HCT116 (cell line): ENCODE measurements at regions not wholly inside any gene's neighbourhood (a gene's known extent, or its start where the extent isn't known, plus 50 kb on each side); places are given as distances from the start of the nearest gene placed in this dataset.

Source experiments
- ATAC-seq: fragments of 200-7000 bp; cut with Tn5 transposase; 2 replicates; pipeline ENCODE4 v1.9.1; 2020; ENCODE audit warnings: mild to moderate bottlenecking, moderate library complexity
- BruUV-seq: library from RNA; stranded (reverse); fragments of 400-500 nt; replicated peaks from 2 replicates; lab custom pipeline; 2021; lab: Mats Ljungman, UMichigan
- CTCF ChIA-PET: fragments of 300-600 bp; sonication (Branson Sonifier 250); formaldehyde crosslinking; loops from one replicate; lab custom pipeline; 2021; ENCODE audit warnings: antibody characterized with exemption; lab: Charles Lee
- POLR2A ChIA-PET: fragments of 300-600, 350-600 bp; sonication (Branson Sonifier 250); formaldehyde crosslinking; loops from one replicate; lab custom pipeline; 2021; ENCODE audit warnings: antibody characterized with exemption; lab: Charles Lee
- RAD21 ChIA-PET, 2 experiments: fragments of 300-600 bp; sonication (Branson Sonifier 250); formaldehyde crosslinking; loops; one replicate each; lab custom pipeline; 2023; ENCODE audit warnings: low total read pairs in 2 of 2; ENCODE audit not compliant: uncharacterized antibody in 2 of 2, unreplicated experiment in 2 of 2, low non-redundant PET in 1 of 2; lab: Charles Lee
- DNase-seq: peaks from one replicate; pipeline ENCODE4 v3.0.0-alpha.2; 2010; ENCODE audit warnings: low read depth, low spot score
- H2AFZ ChIP-seq: fragments of 200-600 bp; shearing (Covaris generic), sonication (generic); 2 replicates; pipeline ENCODE4 v1.6.1; 2017; ENCODE audit warnings: low read depth, mixed run types, mixed read lengths, antibody characterized with exemption, low read length; ENCODE audit not compliant: poor library complexity, severe bottlenecking
- H3K27ac ChIP-seq: 2 replicates; pipeline ENCODE4 v1.5.1; 2012; ENCODE audit warnings: low read depth, low read length
- H3K27me3 ChIP-seq: fragments of 200-600 bp; sonication (generic); 2 replicates; pipeline ENCODE4 v1.6.1; 2016; ENCODE audit warnings: mixed run types, low read length, mixed read lengths; ENCODE audit not compliant: insufficient read depth
- H3K36me3 ChIP-seq, 2 experiments: fragments of 200-500 bp in 1 of 2; fragments of 200-600 bp in 1 of 2; sonication (Bioruptor generic) in 1 of 2; sonication (generic) in 1 of 2; 2 replicates each; pipeline versions ENCODE4 v1.5.1 to v1.6.1; 2014 to 2016; ENCODE audit warnings: low read length in 2 of 2, inconsistent platforms in 1 of 2, mixed read lengths in 1 of 2, mixed run types in 1 of 2; ENCODE audit not compliant: insufficient read depth in 2 of 2, control insufficient read depth in 1 of 2
- H3K4me1 ChIP-seq, 2 experiments: fragments of 200-600 bp in 1 of 2; sonication (generic) in 1 of 2; 2 replicates each; pipeline versions ENCODE4 v1.5.1 to v1.6.1; 2012 to 2017; ENCODE audit warnings: low read length in 2 of 2, inconsistent platforms in 1 of 2, mild to moderate bottlenecking in 1 of 2, mixed read lengths in 1 of 2, mixed run types in 1 of 2, moderate library complexity in 1 of 2; ENCODE audit not compliant: insufficient read depth in 2 of 2, control insufficient read depth in 1 of 2
- H3K4me2 ChIP-seq: fragments of 200-600 bp; sonication (generic); 2 replicates; pipeline ENCODE4 v1.6.1; 2017; ENCODE audit warnings: mixed run types, low read length, mixed read lengths
- H3K4me3 ChIP-seq, 2 experiments: fragments of 200-600 bp in 1 of 2; sonication (generic) in 1 of 2; replicated peaks in 1 of 2; 2 replicates each; pipeline ENCODE4 v1.5.1; 2011 to 2016; ENCODE audit warnings: low read length in 2 of 2, control low read depth in 1 of 2, low read depth in 1 of 2, mild to moderate bottlenecking in 1 of 2, mixed read lengths in 1 of 2, mixed run types in 1 of 2
- H3K79me2 ChIP-seq: fragments of 200-600 bp; sonication (generic); 2 replicates; pipeline ENCODE4 v1.6.1; 2017; ENCODE audit warnings: mild to moderate bottlenecking, mixed run types, low read length, moderate library complexity, mixed read lengths; ENCODE audit not compliant: insufficient read depth
- H3K9ac ChIP-seq: fragments of 200-600 bp; sonication (generic); 2 replicates; pipeline ENCODE4 v1.6.1; 2016; ENCODE audit warnings: low read length, mixed read lengths
- H3K9me2 ChIP-seq: fragments of 200-600 bp; sonication (generic), shearing (Covaris generic); 2 replicates; pipeline ENCODE4 v1.6.1; 2017; ENCODE audit warnings: mixed run types, mild to moderate bottlenecking, moderate library complexity; ENCODE audit not compliant: insufficient read depth
- H3K9me3 ChIP-seq, 2 experiments: fragments of 200-500 bp in 1 of 2; fragments of 200-600 bp in 1 of 2; sonication (Bioruptor generic) in 1 of 2; sonication (generic) in 1 of 2; 2 replicates each; pipeline ENCODE4 v1.6.1; 2014 to 2017; ENCODE audit warnings: low read length in 2 of 2, mixed read lengths in 2 of 2, inconsistent platforms in 1 of 2, low read depth in 1 of 2, mild to moderate bottlenecking in 1 of 2, mixed run types in 1 of 2, moderate library complexity in 1 of 2; ENCODE audit not compliant: control insufficient read depth in 1 of 2, insufficient read depth in 1 of 2
- H4K20me1 ChIP-seq: fragments of 200-600 bp; sonication (generic), shearing (Covaris generic); 2 replicates; pipeline ENCODE4 v1.6.1; 2017; ENCODE audit warnings: mixed run types, mild to moderate bottlenecking, moderate library complexity; ENCODE audit not compliant: insufficient read depth
- CBX3 ChIP-seq: IDR thresholded peaks from 2 replicates; pipeline ENCODE4 v1.6.1; 2012; ENCODE audit warnings: low read depth
- CEBPB ChIP-seq: IDR thresholded peaks from 2 replicates; pipeline ENCODE4 v1.6.1; 2012; ENCODE audit warnings: low read depth
- EGR1 ChIP-seq: IDR thresholded peaks from 2 replicates; pipeline ENCODE4 v1.6.1; 2012; ENCODE audit warnings: low read depth
- EZH2phosphoT487 ChIP-seq: fragments of 200-600 bp; IDR thresholded peaks from 2 replicates; pipeline ENCODE4 v1.6.1; 2018; ENCODE audit warnings: antibody characterized with exemption, borderline replicate concordance
- JUND ChIP-seq: IDR thresholded peaks from 2 replicates; pipeline ENCODE4 v1.6.1; 2012
- POLR2A ChIP-seq: IDR thresholded peaks from 2 replicates; pipeline ENCODE4 v1.7.0; 2011; ENCODE audit warnings: borderline replicate concordance; ENCODE audit not compliant: insufficient read depth, insufficient read length; ENCODE audit errors: extremely low read depth
- RAD21 ChIP-seq: IDR thresholded peaks from 2 replicates; pipeline ENCODE4 v1.6.1; 2012; ENCODE audit warnings: low read depth, mild to moderate bottlenecking
- ZBTB33 ChIP-seq: IDR thresholded peaks from 2 replicates; pipeline ENCODE4 v1.6.1; 2011; ENCODE audit warnings: mild to moderate bottlenecking, low read length, moderate library complexity; ENCODE audit not compliant: insufficient replicate concordance; ENCODE audit errors: extremely low read depth
- ZFX ChIP-seq: fragments of 450-650 bp; IDR thresholded peaks from 2 replicates; pipeline ENCODE4 v1.6.1; 2017
- ZNF274 ChIP-seq: fragments of 200-500 bp; sonication (Bioruptor generic); IDR thresholded peaks from 2 replicates; pipeline ENCODE4 v1.6.1; 2014; ENCODE audit warnings: mild to moderate bottlenecking, low read depth, low read length, inconsistent platforms
- intact Hi-C: fragments of 100-400 bp; cut with micrococcal nuclease; formaldehyde crosslinking; loops from 2 replicates; pipeline ENCODE4 v1.10.0; 2022

GRCh38 chr9:78559449-78559885, 262.5 kb downstream of the PSAT1 start:
- ATAC-seq (no peak), DNase-seq (no peak)
- intact Hi-C loops = no loop called here
- RAD21 ChIA-PET = no interaction called here
- no peak overlapping the region for H3K27ac ChIP-seq
- POLR2A ChIA-PET = no interaction called here
- H3K4me3 ChIP-seq = no peak overlapping the region
- H3K79me2 ChIP-seq = no peaks in the 10 kb centered on the region
- H3K9ac ChIP-seq = no peak overlapping the region
- 0 out of 2 replicates have a peak, but pooled peaks cover 4% of the 10 kb centered on the region for H3K27me3 ChIP-seq
- TF ChIP-seq JUND = no peak
- no peak for TF ChIP-seq ZNF274
- TF ChIP-seq CEBPB = no peak
- no peaks in the 10 kb centered on the region for H3K4me1 ChIP-seq
- H3K4me2 ChIP-seq = no peak overlapping the region
- H4K20me1 ChIP-seq = no peaks in the 10 kb centered on the region
- CTCF ChIA-PET = no interaction called here
- H3K9me3 ChIP-seq = no peaks in the 10 kb centered on the region
- no peaks in the 10 kb centered on the region for H3K36me3 ChIP-seq
- no peaks in the 10 kb centered on the region for H3K9me2 ChIP-seq
- no TSS peak for BruUV-seq
- H2AFZ ChIP-seq = no peak overlapping the region

GRCh38 chr9:78562021-78562420, 265.1 kb downstream of the PSAT1 start:
- Histone ChIP-seq H3K9ac (no peak overlapping the region), H3K4me1 (no peaks in the 10 kb centered on the region), H3K4me2 (no peak overlapping the region), H3K9me2 (no peaks in the 10 kb centered on the region), H2AFZ (no peak overlapping the region), H3K4me3 (no peak overlapping the region), H3K9me3 (no peaks in the 10 kb centered on the region), H4K20me1 (no peaks in the 10 kb centered on the region), H3K27ac (no peak overlapping the region), H3K36me3 (no peaks in the 10 kb centered on the region), H3K27me3 (0 out of 2 replicates have a peak, but pooled peaks cover 4% of the 10 kb centered on the region), H3K79me2 (no peaks in the 10 kb centered on the region)
- BruUV-seq = no TSS peak
- intact Hi-C loops = no loop called here
- RAD21 ChIA-PET = no interaction called here
- ATAC-seq = no peak
- TF ChIP-seq EZH2phosphoT487 (no peak), EGR1 (no peak), ZFX (no peak), POLR2A (no peak), ZBTB33 (no peak), RAD21 (no peak), CBX3 (no peak)
- CTCF ChIA-PET = no interaction called here
- DNase-seq = no peak
- POLR2A ChIA-PET = no interaction called here
